ENCODE measurements at regions not wholly inside any gene's neighbourhood (a gene's known extent, or its start where the extent isn't known, plus 50 kb on each side); places are given as distances from the start of the nearest gene placed in this dataset.

- H3K27ac ChIP-seq (ENCODE audit: low read depth, low read length) = no peak overlapping the region
- no peaks in the 10 kb centered on the region for H3K4me1 Mint-ChIP-seq
- no peaks in the 10 kb centered on the region for H3K27me3 Mint-ChIP-seq (ENCODE audit: insufficient read depth)
- no peak overlapping the region for H3K9ac ChIP-seq (ENCODE audit: extremely low read depth, low read length, poor library complexity, severe bottlenecking)
- no peaks in the 10 kb centered on the region for H3K9me3 Mint-ChIP-seq
- H3K36me3 ChIP-seq (ENCODE audit: control insufficient read depth, insufficient read depth, low read length) = no peaks in the 10 kb centered on the region
- no peak overlapping the region for H3K27ac Mint-ChIP-seq
- H3K4me3 Mint-ChIP-seq = no peak overlapping the region
- H3K4me3 ChIP-seq (ENCODE audit: low read length) = no peak overlapping the region
- H3K9me3 ChIP-seq (ENCODE audit: control insufficient read depth, low read length) = no peaks in the 10 kb centered on the region
- 83 to 100% methylated on average over 1 of the region's 1 CpG for WGBS, 2 experiments (ENCODE audit: insufficient coverage in 1 of 2, insufficient read length in 1 of 2)
- DNase-seq = no peak
- no peaks in the 10 kb centered on the region for H3K36me3 Mint-ChIP-seq (ENCODE audit: low read depth)
- no peak for TF ChIP-seq CTCF (conservative IDR thresholded peaks at IDR 0.05)
- H3K27me3 ChIP-seq (ENCODE audit: control insufficient read depth, insufficient read depth, low read length, poor library complexity, severe bottlenecking) = no peaks in the 10 kb centered on the region
- H3K4me1 ChIP-seq (ENCODE audit: control insufficient read depth, insufficient read depth, low read length) = no peaks in the 10 kb centered on the region
Observed at GRCh38 chr2:58886009-58886408, 644.9 kb upstream of the FANCL start.

- no peaks in the 10 kb centered on the region for H3K36me3 ChIP-seq (ENCODE audit: control insufficient read depth, insufficient read depth, low read length)
- no peaks in the 10 kb centered on the region for H3K27me3 Mint-ChIP-seq (ENCODE audit: insufficient read depth)
- H3K9me3 Mint-ChIP-seq = no peaks in the 10 kb centered on the region
- H3K4me3 ChIP-seq (ENCODE audit: low read length) = no peak overlapping the region
- DNase-seq = no peak
- H3K4me3 Mint-ChIP-seq = no peak overlapping the region
- no peak overlapping the region for H3K27ac ChIP-seq (ENCODE audit: low read depth, low read length)
- no peak overlapping the region for H3K9ac ChIP-seq (ENCODE audit: extremely low read depth, low read length, poor library complexity, severe bottlenecking)
- H3K27me3 ChIP-seq (ENCODE audit: control insufficient read depth, insufficient read depth, low read length, poor library complexity, severe bottlenecking) = no peaks in the 10 kb centered on the region
- WGBS, 2 experiments (ENCODE audit: insufficient coverage in 1 of 2, insufficient read length in 1 of 2) = 91 to 93% methylated on average over 3 to 4 of the region's 4 CpGs
- H3K27ac Mint-ChIP-seq = no peak overlapping the region
- H3K4me1 ChIP-seq (ENCODE audit: control insufficient read depth, insufficient read depth, low read length) = peaks cover 5% of the 10 kb centered on the region
- no peaks in the 10 kb centered on the region for H3K36me3 Mint-ChIP-seq (ENCODE audit: low read depth)
- no peak for TF ChIP-seq CTCF (conservative IDR thresholded peaks at IDR 0.05)
- H3K9me3 ChIP-seq (ENCODE audit: control insufficient read depth, low read length) = no peaks in the 10 kb centered on the region
- no peaks in the 10 kb centered on the region for H3K4me1 Mint-ChIP-seq
Observed at GRCh38 chr2:58879834-58880233, 638.7 kb upstream of the FANCL start.

- no peaks in the 10 kb centered on the region for H3K27me3 Mint-ChIP-seq (ENCODE audit: insufficient read depth)
- no peaks in the 10 kb centered on the region for H3K36me3 Mint-ChIP-seq (ENCODE audit: low read depth)
- Histone ChIP-seq H3K4me3 (ENCODE audit: low read length) (no peak overlapping the region), H3K9ac (ENCODE audit: extremely low read depth, low read length, poor library complexity, severe bottlenecking) (no peak overlapping the region), H3K9me3 (ENCODE audit: control insufficient read depth, low read length) (no peaks in the 10 kb centered on the region), H3K36me3 (ENCODE audit: control insufficient read depth, insufficient read depth, low read length) (no peaks in the 10 kb centered on the region), H3K27me3 (ENCODE audit: control insufficient read depth, insufficient read depth, low read length, poor library complexity, severe bottlenecking) (no peaks in the 10 kb centered on the region), H3K4me1 (ENCODE audit: control insufficient read depth, insufficient read depth, low read length) (peaks cover 5% of the 10 kb centered on the region), H3K27ac (ENCODE audit: low read depth, low read length) (no peak overlapping the region)
- no peaks in the 10 kb centered on the region for H3K9me3 Mint-ChIP-seq
- TF ChIP-seq CTCF (conservative IDR thresholded peaks at IDR 0.05) = no peak
- no peaks in the 10 kb centered on the region for H3K4me1 Mint-ChIP-seq
- WGBS, 2 experiments (ENCODE audit: insufficient coverage in 1 of 2, insufficient read length in 1 of 2) = 100% methylated on average over 1 of the region's 1 CpG; no CpG with 5 or more reads in 1 of the 2 experiments
- no peak overlapping the region for H3K4me3 Mint-ChIP-seq
- H3K27ac Mint-ChIP-seq = no peak overlapping the region
- no peak for DNase-seq
Observed at GRCh38 chr2:58878778-58879177, 637.7 kb upstream of the FANCL start.

Measured in endodermal cell (in vitro differentiated cells).